Stomach (tissue), 4 donors: ENCODE measurements at regions not wholly inside any gene's neighbourhood (a gene's known extent, or its start where the extent isn't known, plus 50 kb on each side); places are given as distances from the start of the nearest gene placed in this dataset.

Source experiments
- EP300 ChIP-seq: sonication (generic); formaldehyde crosslinking; IDR thresholded peaks from one replicate; pipeline ENCODE4 v1.6.1; 2017; ENCODE audit warnings: antibody characterized with exemption
- POLR2AphosphoS5 ChIP-seq, 3 donors: sonication (generic); formaldehyde crosslinking; IDR thresholded peaks; one replicate each; pipeline ENCODE4 v1.6.1; 2016; ENCODE audit warnings: antibody characterized with exemption in 3 of 3
- TF ChIP-seq, protein P1 (sequence below), 7 experiments: fragments of 450-650 bp in 4 of 7; fragments of 200-600 bp in 3 of 7; sonication (generic) in 3 of 7; IDR thresholded peaks; one replicate each; pipeline ENCODE4 v1.5.1; 2016 to 2019; ENCODE audit warnings: antibody characterized with exemption in 7 of 7, control low read depth in 2 of 7, mild to moderate bottlenecking in 1 of 7

DNA sequence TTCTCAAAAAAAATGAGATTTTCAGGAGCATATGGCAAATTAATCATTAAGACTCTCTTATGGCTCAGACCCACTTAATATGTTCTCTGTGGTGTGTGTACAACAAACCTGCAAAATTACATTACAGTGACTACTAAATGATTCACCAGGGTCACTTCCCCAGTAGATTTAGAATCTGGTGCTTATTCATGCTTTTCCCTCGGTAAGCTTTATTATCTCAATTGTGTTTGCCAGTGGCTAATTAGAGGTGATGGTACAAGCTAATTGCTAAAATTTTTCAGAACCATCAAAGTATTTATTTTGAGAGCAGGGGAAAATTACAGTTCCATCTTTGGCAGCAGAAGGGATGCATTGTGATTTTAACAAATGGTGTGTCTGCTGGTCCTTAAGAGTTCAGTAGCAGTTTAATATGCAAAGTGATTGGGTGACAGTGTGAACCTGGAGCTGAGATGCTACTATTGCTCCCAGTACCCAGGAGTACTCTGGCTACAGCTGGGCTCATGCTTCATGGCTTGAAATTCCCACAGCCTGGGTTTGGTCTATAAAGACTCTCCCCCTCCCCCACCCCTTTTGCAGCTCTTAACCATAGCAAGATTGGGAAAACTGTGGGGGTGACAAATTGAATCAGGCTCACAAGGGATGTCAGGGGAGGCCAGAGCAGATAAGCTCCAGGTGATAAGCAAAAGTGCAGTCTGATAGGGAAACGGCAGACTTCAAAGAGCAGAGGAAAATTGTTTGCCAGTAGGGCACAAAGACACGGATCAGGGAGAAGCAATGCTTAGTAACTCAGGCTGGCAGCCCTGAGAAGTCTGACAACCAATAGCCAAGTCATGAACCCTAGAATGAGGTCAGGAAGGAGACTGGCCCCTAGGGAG lies 92.8 kb upstream of the RAD23B start:
- TF ChIP-seq POLR2AphosphoS5 (IDR thresholded peaks at IDR 0.05) (no peak), EP300 (no peak)
- TF ChIP-seq, protein P1, sequence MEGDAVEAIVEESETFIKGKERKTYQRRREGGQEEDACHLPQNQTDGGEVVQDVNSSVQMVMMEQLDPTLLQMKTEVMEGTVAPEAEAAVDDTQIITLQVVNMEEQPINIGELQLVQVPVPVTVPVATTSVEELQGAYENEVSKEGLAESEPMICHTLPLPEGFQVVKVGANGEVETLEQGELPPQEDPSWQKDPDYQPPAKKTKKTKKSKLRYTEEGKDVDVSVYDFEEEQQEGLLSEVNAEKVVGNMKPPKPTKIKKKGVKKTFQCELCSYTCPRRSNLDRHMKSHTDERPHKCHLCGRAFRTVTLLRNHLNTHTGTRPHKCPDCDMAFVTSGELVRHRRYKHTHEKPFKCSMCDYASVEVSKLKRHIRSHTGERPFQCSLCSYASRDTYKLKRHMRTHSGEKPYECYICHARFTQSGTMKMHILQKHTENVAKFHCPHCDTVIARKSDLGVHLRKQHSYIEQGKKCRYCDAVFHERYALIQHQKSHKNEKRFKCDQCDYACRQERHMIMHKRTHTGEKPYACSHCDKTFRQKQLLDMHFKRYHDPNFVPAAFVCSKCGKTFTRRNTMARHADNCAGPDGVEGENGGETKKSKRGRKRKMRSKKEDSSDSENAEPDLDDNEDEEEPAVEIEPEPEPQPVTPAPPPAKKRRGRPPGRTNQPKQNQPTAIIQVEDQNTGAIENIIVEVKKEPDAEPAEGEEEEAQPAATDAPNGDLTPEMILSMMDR (IDR thresholded peaks at IDR 0.05), result no peak
